ENCODE measurements at regions not wholly inside any gene's neighbourhood (a gene's known extent, or its start where the extent isn't known, plus 50 kb on each side); places are given as distances from the start of the nearest gene placed in this dataset.

- H3K4me3 ChIP-seq (ENCODE audit: low read depth, low read length): no peak overlapping the region
- TF ChIP-seq CTCF (IDR thresholded peaks at IDR 0.05; ENCODE audit: low read depth, low read length): no peak
Measured at GRCh38 chr2:8160959-8161358, 520.9 kb upstream of the ID2 start.

- TF ChIP-seq CTCF (IDR thresholded peaks at IDR 0.05; ENCODE audit: low read depth, low read length): no peak
- no peak overlapping the region for H3K4me3 ChIP-seq (ENCODE audit: low read depth, low read length)
Measured at GRCh38 chr2:8162552-8162951, 519.3 kb upstream of the ID2 start.

GRCh38 chr2:8165550-8165949 lies 516.3 kb upstream of the ID2 start:
- no peak overlapping the region for H3K4me3 ChIP-seq (ENCODE audit: low read depth, low read length)
- no peak for TF ChIP-seq CTCF (IDR thresholded peaks at IDR 0.05; ENCODE audit: low read depth, low read length)

GRCh38 chr2:8168022-8168717 lies 513.7 kb upstream of the ID2 start:
- TF ChIP-seq CTCF (IDR thresholded peaks at IDR 0.05; ENCODE audit: low read depth, low read length): no peak
- H3K4me3 ChIP-seq (ENCODE audit: low read depth, low read length): no peak overlapping the region

GRCh38 chr2:8168876-8169424 lies 512.9 kb upstream of the ID2 start:
- H3K4me3 ChIP-seq (ENCODE audit: low read depth, low read length): no peak overlapping the region
- TF ChIP-seq CTCF (IDR thresholded peaks at IDR 0.05; ENCODE audit: low read depth, low read length): no peak

GRCh38 chr2:8169443-8169842 lies 512.4 kb upstream of the ID2 start:
- H3K4me3 ChIP-seq (ENCODE audit: low read depth, low read length): no peak overlapping the region
- no peak for TF ChIP-seq CTCF (IDR thresholded peaks at IDR 0.05; ENCODE audit: low read depth, low read length)

- no peak for TF ChIP-seq CTCF (IDR thresholded peaks at IDR 0.05; ENCODE audit: low read depth, low read length)
- H3K4me3 ChIP-seq (ENCODE audit: low read depth, low read length): no peak overlapping the region
Measured at GRCh38 chr2:8170552-8171327, 511.1 kb upstream of the ID2 start.
